ENCODE measurements at regions not wholly inside any gene's neighbourhood (a gene's known extent, or its start where the extent isn't known, plus 50 kb on each side); places are given as distances from the start of the nearest gene placed in this dataset.

GRCh38 chr3:193816028-193816395, 223.0 kb downstream of the OPA1 start:
- no peak for TF ChIP-seq CTCF (conservative IDR thresholded peaks at IDR 0.05; ENCODE audit: low read length)
- no peak for TF ChIP-seq EZH2phosphoT487 (IDR thresholded peaks at IDR 0.05; ENCODE audit: borderline replicate concordance)
- no peaks in the 10 kb centered on the region for H3K9me2 ChIP-seq (replicated peaks; ENCODE audit: low read depth, low read length)
- H3K4me3 ChIP-seq (ENCODE audit: low read length, poor library complexity, severe bottlenecking): no peak overlapping the region
- H3K27me3 ChIP-seq (ENCODE audit: insufficient read depth, low read length, poor library complexity, severe bottlenecking): no peaks in the 10 kb centered on the region
- no peaks in the 10 kb centered on the region for H3K79me2 ChIP-seq (ENCODE audit: insufficient read depth, low read length)
- H3F3A ChIP-seq (ENCODE audit: low read depth): no peaks in the 10 kb centered on the region
- no peaks in the 10 kb centered on the region for H3K36me3 ChIP-seq (ENCODE audit: insufficient read depth, low read length)
- no peaks in the 10 kb centered on the region for H4K20me1 ChIP-seq (ENCODE audit: insufficient read depth, low read length, poor library complexity, severe bottlenecking)
- no peaks in the 10 kb centered on the region for H3K4me1 ChIP-seq (ENCODE audit: insufficient read depth, low read length, poor library complexity, severe bottlenecking)
- H2AFZ ChIP-seq (ENCODE audit: low read length): no peak overlapping the region
- no peak overlapping the region for H3K9ac ChIP-seq (ENCODE audit: low read depth, low read length, poor library complexity, severe bottlenecking)
- no peak overlapping the region for H3K4me2 ChIP-seq (ENCODE audit: low read depth, low read length, poor library complexity, severe bottlenecking)
- no peaks in the 10 kb centered on the region for H3K9me3 ChIP-seq (ENCODE audit: insufficient read depth, low read depth, low read length)

- Histone ChIP-seq H3K79me2 (ENCODE audit: insufficient read depth, low read length) (no peaks in the 10 kb centered on the region), H3K9ac (ENCODE audit: low read depth, low read length, poor library complexity, severe bottlenecking) (no peak overlapping the region), H3K9me2 (replicated peaks; ENCODE audit: low read depth, low read length) (no peaks in the 10 kb centered on the region), H3F3A (ENCODE audit: low read depth) (no peaks in the 10 kb centered on the region), H3K27me3 (ENCODE audit: insufficient read depth, low read length, poor library complexity, severe bottlenecking) (no peaks in the 10 kb centered on the region), H2AFZ (ENCODE audit: low read length) (no peak overlapping the region), H3K4me1 (ENCODE audit: insufficient read depth, low read length, poor library complexity, severe bottlenecking) (no peaks in the 10 kb centered on the region), H3K36me3 (ENCODE audit: insufficient read depth, low read length) (no peaks in the 10 kb centered on the region), H4K20me1 (ENCODE audit: insufficient read depth, low read length, poor library complexity, severe bottlenecking) (no peaks in the 10 kb centered on the region), H3K9me3 (ENCODE audit: insufficient read depth, low read depth, low read length) (no peaks in the 10 kb centered on the region), H3K4me2 (ENCODE audit: low read depth, low read length, poor library complexity, severe bottlenecking) (no peak overlapping the region), H3K4me3 (ENCODE audit: low read length, poor library complexity, severe bottlenecking) (no peak overlapping the region)
- TF ChIP-seq CTCF (conservative IDR thresholded peaks at IDR 0.05; ENCODE audit: low read length) (no peak), EZH2phosphoT487 (IDR thresholded peaks at IDR 0.05; ENCODE audit: borderline replicate concordance) (no peak)
Measured at GRCh38 chr3:193816656-193817311, 223.8 kb downstream of the OPA1 start.

- no peak overlapping the region for H3K9ac ChIP-seq (ENCODE audit: low read depth, low read length, poor library complexity, severe bottlenecking)
- no peaks in the 10 kb centered on the region for H3F3A ChIP-seq (ENCODE audit: low read depth)
- no peak overlapping the region for H3K4me2 ChIP-seq (ENCODE audit: low read depth, low read length, poor library complexity, severe bottlenecking)
- H3K4me1 ChIP-seq (ENCODE audit: insufficient read depth, low read length, poor library complexity, severe bottlenecking): no peaks in the 10 kb centered on the region
- TF ChIP-seq EZH2phosphoT487 (IDR thresholded peaks at IDR 0.05; ENCODE audit: borderline replicate concordance) (no peak), CTCF (conservative IDR thresholded peaks at IDR 0.05; ENCODE audit: low read length) (no peak)
- no peaks in the 10 kb centered on the region for H4K20me1 ChIP-seq (ENCODE audit: insufficient read depth, low read length, poor library complexity, severe bottlenecking)
- H3K27me3 ChIP-seq (ENCODE audit: insufficient read depth, low read length, poor library complexity, severe bottlenecking): no peaks in the 10 kb centered on the region
- no peaks in the 10 kb centered on the region for H3K9me3 ChIP-seq (ENCODE audit: insufficient read depth, low read depth, low read length)
- H2AFZ ChIP-seq (ENCODE audit: low read length): no peak overlapping the region
- no peaks in the 10 kb centered on the region for H3K79me2 ChIP-seq (ENCODE audit: insufficient read depth, low read length)
- no peaks in the 10 kb centered on the region for H3K36me3 ChIP-seq (ENCODE audit: insufficient read depth, low read length)
- no peak overlapping the region for H3K4me3 ChIP-seq (ENCODE audit: low read length, poor library complexity, severe bottlenecking)
- no peaks in the 10 kb centered on the region for H3K9me2 ChIP-seq (replicated peaks; ENCODE audit: low read depth, low read length)
Measured at GRCh38 chr3:193819117-193820010, 226.4 kb downstream of the OPA1 start.
